ENCODE measurements at regions not wholly inside any gene's neighbourhood (a gene's known extent, or its start where the extent isn't known, plus 50 kb on each side); places are given as distances from the start of the nearest gene placed in this dataset.
A peak's percentile ranks its signal among the peaks of the same experiment; 100 is the strongest.
"Not testable (repeated sequence)": the region's sequence is repeated elsewhere in the genome, so short reads cannot be mapped to it uniquely, and the experiment has no call there.

DNA sequence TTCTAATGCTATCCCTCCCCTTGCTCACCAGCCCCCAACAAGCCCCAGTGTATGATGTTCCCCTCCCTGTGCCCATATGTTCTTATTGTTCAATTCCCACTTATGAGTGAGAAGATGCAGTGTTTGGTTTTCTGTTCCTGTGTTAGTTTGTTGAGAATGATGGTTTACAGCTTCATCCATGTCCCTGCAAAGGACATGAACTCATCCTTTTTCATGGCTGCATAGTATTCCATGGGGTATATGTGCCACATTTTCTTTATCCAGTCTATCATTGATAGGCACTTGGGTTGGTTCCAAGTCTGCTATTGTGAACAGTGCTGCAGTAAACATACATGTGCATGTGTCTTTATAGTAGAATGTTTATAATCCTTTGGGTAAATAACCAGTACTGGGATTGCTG, 480.2 kb upstream of the PTCHD4 start:
- DNase-seq: not testable (repeated sequence)

DNA sequence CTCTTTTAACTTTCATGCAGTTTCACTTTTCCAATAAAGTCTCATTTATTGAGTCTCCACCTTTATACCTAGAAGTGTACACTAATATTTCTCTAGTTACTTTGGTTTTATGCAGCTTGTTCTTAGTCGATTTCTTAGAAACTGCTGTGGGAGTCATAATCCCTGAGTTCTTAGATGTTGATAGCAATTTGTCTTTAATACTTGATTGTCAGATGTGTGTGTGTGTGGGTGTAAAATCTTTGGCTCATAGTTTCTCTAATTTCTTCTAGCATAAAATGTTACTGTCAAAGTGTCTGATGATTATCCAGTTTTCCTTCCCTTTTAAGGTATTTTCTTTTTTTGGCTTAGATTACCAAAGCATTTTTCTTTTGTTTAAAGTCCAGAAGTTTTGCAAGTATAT, 473.8 kb upstream of the PTCHD4 start:
- DNase-seq: no peak

- no peak for DNase-seq
These were observed 459.7 kb upstream of the PTCHD4 start for GRCh38 chr6:48570656-48571055.

DNA sequence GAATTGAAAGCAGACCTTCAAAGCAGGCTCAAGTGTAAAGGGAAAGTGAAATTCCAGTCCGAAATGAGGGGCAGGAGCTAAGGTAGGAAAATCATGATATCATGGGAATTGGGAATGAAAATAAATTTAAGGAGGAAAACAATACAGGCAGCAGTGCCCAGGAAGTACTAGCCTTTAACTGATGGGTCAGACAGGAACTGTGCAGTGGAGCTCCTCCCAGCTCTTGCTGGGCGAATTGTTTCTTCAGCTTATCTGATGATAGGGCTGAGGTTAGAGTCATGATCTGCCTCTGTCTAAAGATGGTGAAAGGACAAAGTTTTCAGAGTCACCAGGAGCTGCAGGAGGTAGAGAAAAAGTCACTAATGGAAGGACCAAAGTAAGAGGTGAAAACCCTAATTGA, 457.9 kb upstream of the PTCHD4 start:
- DNase-seq: peak; percentile 28

DNA sequence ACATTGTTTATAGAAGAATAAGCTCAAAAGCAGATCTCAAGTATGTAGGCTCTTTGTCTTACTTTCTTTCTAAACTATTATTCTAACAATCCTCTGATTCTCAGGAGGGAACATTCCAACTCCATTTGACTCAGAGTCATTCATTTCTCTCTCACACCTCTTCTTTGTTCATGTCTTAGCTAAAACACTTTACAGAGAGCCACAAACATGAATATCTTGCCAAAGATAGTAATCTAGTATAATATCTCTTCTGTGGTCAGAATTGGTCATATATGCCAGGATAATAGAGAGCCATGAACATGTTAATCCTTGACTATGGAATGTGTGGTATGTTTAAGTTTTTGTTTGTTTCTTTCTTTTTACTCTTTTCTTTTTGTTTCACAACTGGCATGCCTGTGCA, 456.0 kb upstream of the PTCHD4 start:
- DNase-seq: peak; percentile 41

DNA sequence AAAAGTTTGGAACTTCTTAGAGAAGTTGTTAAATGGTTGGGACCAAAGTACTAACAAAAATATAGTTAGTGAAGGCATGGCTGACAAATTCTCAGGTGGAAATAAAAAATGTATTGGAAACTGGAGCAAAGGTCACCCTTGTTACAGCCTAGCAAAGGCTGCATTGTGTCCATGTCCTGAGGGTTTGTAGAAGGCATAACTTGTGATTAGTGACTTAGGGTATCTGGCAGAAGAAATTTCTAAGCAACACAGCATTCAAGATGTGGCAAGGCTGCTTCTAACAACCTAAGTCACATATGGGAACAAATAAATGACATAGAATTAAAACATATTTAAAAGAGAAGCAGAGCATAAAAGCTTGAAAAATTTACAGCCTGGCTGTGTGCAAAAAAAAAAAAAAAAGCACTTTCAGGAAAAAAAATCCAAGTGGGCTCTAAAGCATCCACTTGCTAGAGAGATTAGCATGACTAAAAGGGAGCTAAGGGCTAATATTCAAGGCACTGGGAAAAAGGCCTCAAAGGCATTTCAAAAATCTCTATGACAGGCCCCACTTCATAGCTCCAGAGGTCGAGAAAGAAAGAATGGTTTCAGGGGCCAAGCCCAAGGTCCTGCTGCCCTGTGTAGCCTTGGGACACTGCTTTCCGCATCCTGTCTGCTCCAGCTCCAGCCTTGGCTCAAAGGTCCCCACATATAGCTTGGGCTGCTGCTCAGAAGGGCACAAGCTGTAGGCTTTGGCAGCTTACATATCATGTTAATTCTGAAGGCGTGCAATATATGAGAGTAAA, 453.2 kb upstream of the PTCHD4 start:
- DNase-seq: no peak

DNA sequence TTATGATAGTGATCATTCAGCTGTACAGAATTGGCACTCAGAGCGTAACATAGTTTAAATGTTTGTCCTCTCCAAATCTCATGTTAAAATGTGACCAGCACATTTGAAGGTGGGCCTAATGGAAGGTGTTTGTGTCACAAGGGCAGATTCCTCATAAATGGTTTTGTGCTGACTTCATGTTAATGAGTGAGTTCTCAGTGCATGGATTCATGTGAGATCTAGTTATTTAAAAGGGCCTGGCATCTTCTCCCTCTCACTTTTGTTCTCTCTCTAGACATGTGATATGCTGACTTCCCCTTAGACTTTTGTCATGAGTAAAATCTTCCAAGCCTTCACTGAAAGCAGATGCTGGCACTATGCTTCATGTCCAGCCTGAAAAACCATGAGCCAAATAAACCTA, 452.4 kb upstream of the PTCHD4 start:
- DNase-seq: no peak

DNA sequence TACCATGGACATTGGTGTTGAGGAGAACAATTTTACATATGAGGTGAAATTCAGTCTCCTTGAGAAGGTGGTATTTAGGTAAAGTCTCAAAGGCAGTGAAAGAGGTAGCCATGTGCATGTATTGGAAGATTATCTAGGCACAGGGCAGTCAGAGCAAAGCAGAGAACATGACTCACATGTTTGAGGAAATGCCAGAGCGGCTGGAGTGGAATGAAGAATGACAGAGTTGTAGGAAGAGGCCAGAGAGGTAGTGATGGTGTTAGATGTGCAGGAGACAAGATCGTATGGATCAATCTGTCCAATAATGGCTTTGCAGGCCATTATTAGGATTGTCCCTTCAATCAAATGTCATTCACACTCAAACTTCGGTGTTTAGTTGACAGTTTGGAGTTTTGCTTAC, 449.4 kb upstream of the PTCHD4 start:
- DNase-seq: peak; percentile 61

GRCh38 chr6:48553467-48554189, 442.6 kb upstream of the PTCHD4 start:
- DNase-seq: no peak

GRCh38 chr6:48552905-48553304, 441.9 kb upstream of the PTCHD4 start:
- DNase-seq: no peak

GRCh38 chr6:48550603-48551002, 439.6 kb upstream of the PTCHD4 start:
- no peak for DNase-seq

DNA sequence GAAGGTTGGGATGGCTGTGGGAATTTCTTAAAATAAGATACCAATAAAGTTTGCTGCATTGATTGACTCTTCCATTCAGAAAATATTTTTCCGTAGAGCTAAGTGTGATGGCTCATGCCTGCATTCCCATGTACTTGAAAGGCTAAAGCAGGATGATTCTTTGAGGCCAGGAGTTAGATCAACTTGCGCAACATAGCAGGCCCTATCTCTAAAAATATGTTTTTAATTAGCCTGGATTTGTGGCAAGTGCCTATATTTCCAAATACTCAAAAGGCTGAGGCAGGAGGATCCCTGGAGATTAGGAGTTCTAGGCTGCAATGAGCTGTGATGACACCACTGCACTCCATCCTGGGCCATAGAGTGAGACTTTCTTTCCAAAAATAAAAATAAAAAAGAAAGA, 431.2 kb upstream of the PTCHD4 start:
- peak; percentile 36 for DNase-seq

DNA sequence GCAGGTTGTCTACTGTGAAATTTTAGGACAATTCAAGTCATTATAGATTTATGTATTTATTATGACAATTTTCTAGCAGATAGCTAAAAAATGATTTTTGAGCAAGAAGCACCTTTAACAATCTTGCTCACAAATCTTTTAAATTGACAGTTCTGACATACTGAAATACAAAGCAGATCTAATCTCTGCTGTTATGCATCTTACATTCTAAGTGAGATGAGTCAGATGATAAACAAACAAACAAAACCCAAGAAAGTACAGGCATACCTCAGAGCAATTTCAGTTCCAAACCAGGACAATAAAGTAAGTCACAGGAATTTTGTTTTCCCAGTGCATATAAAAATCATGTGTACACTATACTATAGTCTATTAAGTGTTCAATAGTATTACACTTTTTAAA, 430.7 kb upstream of the PTCHD4 start:
- DNase-seq: peak; percentile 6

- peak; percentile 51 for DNase-seq
These were observed 424.6 kb upstream of the PTCHD4 start for GRCh38 chr6:48535582-48536009.

DNA sequence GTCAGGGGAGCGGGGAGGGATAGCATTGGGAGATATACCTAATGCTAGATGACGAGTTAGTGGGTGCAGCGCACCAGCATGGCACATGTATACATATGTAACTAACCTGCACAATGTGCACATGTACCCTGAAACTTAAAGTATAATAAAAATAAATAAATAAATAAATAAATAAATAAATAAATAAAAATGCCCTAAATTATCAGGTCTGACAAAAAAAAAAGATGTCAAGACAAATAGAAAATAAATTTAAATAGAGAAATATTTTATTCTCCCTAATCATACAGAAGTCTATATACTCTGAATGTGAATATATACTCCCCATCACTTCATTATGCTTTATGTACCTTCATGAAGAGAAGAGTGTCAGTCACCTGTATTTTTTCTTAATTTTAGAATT, 420.0 kb upstream of the PTCHD4 start:
- DNase-seq: not testable (repeated sequence)

DNA sequence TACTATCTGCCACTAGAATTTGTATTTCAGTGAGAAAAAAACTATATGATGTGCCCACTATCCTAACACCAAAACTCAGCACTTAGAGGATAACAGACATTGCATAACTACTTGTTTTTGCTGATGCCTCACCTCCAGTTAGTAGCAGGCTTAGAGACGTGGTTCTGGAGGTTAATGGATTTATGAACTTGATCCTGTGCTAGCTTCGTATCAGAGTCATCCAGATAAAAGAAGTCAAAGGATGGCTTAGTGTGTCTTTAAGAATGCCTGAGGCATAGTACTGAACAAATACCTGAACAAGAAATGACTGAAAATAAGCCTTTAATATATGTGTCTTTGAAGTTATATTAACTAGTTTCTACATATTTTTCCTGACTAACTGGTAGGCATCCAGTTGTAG, 414.9 kb upstream of the PTCHD4 start:
- no peak for DNase-seq

- no peak for DNase-seq
These were observed 410.0 kb upstream of the PTCHD4 start for GRCh38 chr6:48520951-48521350.

GRCh38 chr6:48512390-48512789, 401.4 kb upstream of the PTCHD4 start:
- no peak for DNase-seq

- no peak for DNase-seq
These were observed 400.4 kb upstream of the PTCHD4 start for GRCh38 chr6:48511378-48511777.

GRCh38 chr6:48505621-48506020, 394.6 kb upstream of the PTCHD4 start:
- no peak for DNase-seq

DNA sequence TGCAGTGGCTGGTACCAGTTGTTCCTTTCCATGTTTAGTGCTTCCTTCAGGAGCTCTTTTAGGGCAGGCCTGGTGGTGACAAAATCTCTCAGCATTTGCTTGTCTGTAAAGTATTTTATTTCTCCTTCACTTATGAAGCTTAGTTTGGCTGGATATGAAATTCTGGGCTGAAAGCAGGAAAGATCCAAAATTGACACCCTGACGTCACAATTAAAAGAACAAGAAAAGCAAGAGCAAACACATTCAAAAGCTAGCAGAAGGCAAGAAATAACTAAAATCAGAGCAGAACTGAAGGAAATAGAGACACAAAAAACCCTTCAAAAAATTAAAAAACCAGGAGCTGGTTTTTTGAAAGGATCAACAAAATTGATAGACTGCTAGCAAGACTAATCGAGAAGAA, 382.4 kb upstream of the PTCHD4 start:
- not testable (repeated sequence) for DNase-seq

DNA sequence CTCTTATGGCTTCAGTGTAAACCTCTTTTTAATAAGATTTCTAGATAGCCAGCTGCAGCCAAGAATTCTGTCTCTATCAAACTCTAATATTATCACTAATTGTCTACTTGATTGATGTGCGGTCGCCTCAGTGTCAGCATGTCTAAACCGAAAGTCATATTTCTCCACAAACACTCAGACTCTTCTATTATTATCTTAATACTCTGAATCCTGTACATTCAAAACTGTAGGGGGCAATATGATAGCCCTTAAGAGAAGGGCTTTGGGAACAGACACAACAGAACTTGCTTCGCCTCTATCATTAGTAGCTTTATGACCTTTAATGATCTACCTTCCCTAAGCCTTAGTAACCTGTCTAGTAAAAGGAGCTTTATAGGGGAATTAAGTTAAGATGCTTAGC, 379.7 kb upstream of the PTCHD4 start:
- DNase-seq: no peak

- peak; percentile 4 for DNase-seq
These were observed 375.9 kb upstream of the PTCHD4 start for GRCh38 chr6:48486876-48487275.

- DNase-seq: no peak
These were observed 375.4 kb upstream of the PTCHD4 start for GRCh38 chr6:48486373-48486772.

DNA sequence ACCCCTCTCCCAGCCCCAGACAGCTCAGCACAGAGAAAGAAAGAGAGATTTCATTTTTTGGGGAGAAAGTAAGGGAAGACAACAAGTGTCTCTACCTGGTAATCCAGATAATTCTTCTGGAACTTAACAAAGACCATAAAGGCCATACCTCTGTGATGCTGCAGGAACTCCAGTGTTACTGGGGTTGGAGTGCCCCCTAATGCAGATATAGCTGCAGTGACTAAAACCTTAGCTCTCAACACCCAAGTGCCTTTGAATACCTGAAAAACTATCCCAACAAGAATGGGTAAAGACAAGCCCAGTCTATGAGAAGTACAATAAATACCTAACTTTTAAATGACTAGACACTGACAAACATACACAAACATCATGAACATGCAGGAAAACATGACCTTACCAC, 365.3 kb upstream of the PTCHD4 start:
- DNase-seq: peak; percentile 20
